Memory B cell (primary cell): ENCODE measurements at regions not wholly inside any gene's neighbourhood (a gene's known extent, or its start where the extent isn't known, plus 50 kb on each side); places are given as distances from the start of the nearest gene placed in this dataset.

ENCODE experiments used
- ATAC-seq: fragments of 150-1000 bp; cut with Tn5 transposase; 2 replicates; pipeline ENCODE4 v1.10.0; 2021; ENCODE audit warnings: low read depth, mild to moderate bottlenecking, moderate library complexity
- DNase-seq, 2 donors: peaks; one replicate each; pipeline ENCODE4 v3.0.0; 2022; ENCODE audit warnings: low spot score in 2 of 2
- H3K27ac Mint-ChIP-seq: one replicate; pipeline ENCODE4 v1.8.0; 2022; ENCODE audit warnings: mild to moderate bottlenecking, moderate library complexity, mixed read lengths
- H3K27me3 Mint-ChIP-seq: one replicate; pipeline ENCODE4 v1.8.0; 2022; ENCODE audit warnings: mixed read lengths
- H3K36me3 Mint-ChIP-seq: one replicate; pipeline ENCODE4 v1.8.0; 2022; ENCODE audit warnings: mild to moderate bottlenecking, mixed read lengths
- H3K4me1 Mint-ChIP-seq: one replicate; pipeline ENCODE4 v1.8.0; 2022; ENCODE audit warnings: mixed read lengths
- H3K4me3 Mint-ChIP-seq: one replicate; pipeline ENCODE4 v1.8.0; 2022; ENCODE audit warnings: mild to moderate bottlenecking, moderate library complexity, mixed read lengths
- H3K9me3 Mint-ChIP-seq: one replicate; pipeline ENCODE4 v1.8.0; 2022; ENCODE audit warnings: mixed read lengths

DNA sequence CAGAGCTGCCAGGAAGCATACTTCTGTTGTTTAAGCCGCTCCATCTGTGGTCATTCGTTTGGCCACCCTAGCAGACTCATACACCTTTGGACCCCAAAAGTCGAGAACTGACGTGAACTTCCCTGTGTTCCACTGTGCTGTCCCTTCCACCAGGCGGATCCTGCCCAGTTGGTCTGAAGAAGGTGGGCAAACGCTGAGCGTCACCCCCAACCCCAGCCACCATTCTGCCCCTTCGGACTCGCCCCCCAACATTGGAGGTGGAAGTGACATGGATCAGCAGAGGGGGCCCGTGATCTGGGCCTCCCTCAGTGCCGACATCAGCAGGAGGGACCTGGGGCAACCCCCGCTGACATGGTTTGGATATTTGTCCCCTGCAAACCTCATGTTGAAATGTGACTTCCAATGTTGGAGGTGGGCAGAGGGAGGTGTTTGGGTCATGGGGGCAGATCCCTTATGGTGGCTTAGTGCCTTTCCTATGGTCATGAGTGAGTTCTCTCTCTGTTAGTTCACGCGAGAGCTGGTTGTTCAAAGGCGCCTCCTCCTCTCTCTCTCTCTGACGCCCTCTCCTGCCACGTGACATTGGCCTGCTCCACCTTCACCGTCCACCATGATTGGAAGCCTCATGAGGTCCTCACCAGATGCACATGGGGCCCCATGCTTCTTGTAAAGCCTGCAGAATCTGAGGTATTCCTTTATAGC is 93.6 kb upstream of the ZNF507 start:
- Mint-ChIP-seq H3K4me1 (no peaks in the 10 kb centered on the region), H3K36me3 (no peaks in the 10 kb centered on the region), H3K27me3 (peaks cover 5% of the 10 kb centered on the region), H3K4me3 (no peak overlapping the region), H3K27ac (no peak overlapping the region), H3K9me3 (no peaks in the 10 kb centered on the region)
- ATAC-seq (no peak), DNase-seq (no peak)

DNA sequence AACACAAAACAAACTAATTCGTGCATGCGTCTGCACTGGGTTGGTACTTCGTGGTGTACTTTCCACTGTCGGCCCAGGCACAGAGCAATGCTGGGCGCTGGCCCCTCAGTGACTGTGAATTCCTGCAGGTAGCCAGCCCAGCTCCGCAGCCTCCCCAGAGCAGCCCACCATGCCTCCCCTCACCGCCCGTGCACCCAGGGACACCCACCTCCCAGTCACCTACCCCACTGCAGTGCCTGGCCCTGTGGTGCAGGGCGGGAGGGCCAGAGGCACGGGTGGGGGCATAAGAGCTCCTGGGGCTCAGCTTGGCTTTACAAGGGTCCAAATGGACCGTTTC is 93.1 kb upstream of the ZNF507 start:
- no peak for ATAC-seq
- no peak for DNase-seq
- Mint-ChIP-seq H3K9me3 (no peaks in the 10 kb centered on the region), H3K36me3 (no peaks in the 10 kb centered on the region), H3K27ac (no peak overlapping the region), H3K27me3 (peaks cover 5% of the 10 kb centered on the region), H3K4me3 (no peak overlapping the region), H3K4me1 (no peaks in the 10 kb centered on the region)

DNA sequence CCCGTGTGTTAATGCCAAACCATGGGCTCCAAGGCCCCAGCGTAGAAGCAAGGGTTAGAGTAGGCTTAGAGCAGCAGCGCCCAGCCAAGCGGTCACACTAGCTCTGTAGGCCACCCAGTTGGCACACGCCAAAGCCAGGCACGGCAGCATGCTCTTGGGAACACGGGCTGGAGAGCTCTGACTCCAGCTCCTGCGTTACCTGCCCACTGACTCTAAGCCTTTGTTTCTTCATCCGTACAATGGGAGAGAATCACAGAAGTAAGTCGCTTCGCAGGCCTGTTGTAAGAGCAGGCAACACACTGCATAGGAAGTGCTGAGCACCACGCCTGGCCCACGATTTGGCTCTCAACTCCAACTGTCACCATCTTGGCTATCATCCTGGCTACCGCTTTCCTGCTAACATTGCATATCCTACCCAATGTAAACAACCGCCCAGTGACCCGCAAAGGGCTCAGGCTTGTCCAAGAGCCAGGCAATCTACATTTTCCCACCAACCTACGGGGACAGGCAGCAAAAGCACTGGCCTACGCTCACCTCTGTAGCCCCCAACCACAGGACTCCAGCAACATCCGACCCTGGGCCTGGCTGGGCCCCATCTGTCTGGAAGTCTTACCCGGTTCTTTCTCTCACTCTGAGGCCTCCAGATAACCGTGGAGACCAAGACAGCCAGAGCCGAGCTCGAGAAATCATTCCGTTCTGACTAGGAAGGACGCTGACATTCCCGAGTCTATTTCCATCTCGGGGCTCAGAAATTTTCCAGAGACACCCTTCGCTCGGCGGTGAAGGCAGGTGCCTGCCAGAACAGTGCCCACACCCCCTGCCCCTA is 91.5 kb upstream of the ZNF507 start:
- ATAC-seq (no peak), DNase-seq (no peak)
- H3K27ac Mint-ChIP-seq, result no peak overlapping the region
- no peaks in the 10 kb centered on the region for H3K9me3 Mint-ChIP-seq
- no peaks in the 10 kb centered on the region for H3K4me1 Mint-ChIP-seq
- no peak overlapping the region for H3K4me3 Mint-ChIP-seq
- peaks cover 5% of the 10 kb centered on the region for H3K27me3 Mint-ChIP-seq
- no peaks in the 10 kb centered on the region for H3K36me3 Mint-ChIP-seq

DNA sequence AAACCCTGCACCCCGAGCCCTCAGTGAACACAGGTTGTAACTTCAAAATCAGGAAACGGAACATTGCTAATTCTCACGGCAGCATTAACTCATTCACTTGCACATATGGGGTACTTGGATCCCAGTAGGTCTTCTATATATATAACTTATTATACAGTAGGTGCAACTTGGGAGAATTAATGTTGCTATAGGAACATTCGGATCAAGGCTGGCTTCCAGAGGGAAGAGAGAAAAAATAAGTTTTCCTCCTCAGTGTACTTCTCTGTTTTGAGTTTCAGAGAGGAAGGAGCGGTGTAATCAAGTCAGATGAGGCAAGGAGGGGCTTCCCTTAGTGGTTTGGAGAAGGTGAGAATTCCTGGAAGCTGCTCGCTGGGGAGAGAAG is 90.9 kb upstream of the ZNF507 start:
- H3K9me3 Mint-ChIP-seq, result peaks cover 3% of the 10 kb centered on the region
- no peak overlapping the region for H3K4me3 Mint-ChIP-seq
- H3K27ac Mint-ChIP-seq, result no peak overlapping the region
- DNase-seq (no peak), ATAC-seq (no peak)
- H3K36me3 Mint-ChIP-seq, result no peaks in the 10 kb centered on the region
- H3K4me1 Mint-ChIP-seq, result no peaks in the 10 kb centered on the region
- peaks cover 5% of the 10 kb centered on the region for H3K27me3 Mint-ChIP-seq

DNA sequence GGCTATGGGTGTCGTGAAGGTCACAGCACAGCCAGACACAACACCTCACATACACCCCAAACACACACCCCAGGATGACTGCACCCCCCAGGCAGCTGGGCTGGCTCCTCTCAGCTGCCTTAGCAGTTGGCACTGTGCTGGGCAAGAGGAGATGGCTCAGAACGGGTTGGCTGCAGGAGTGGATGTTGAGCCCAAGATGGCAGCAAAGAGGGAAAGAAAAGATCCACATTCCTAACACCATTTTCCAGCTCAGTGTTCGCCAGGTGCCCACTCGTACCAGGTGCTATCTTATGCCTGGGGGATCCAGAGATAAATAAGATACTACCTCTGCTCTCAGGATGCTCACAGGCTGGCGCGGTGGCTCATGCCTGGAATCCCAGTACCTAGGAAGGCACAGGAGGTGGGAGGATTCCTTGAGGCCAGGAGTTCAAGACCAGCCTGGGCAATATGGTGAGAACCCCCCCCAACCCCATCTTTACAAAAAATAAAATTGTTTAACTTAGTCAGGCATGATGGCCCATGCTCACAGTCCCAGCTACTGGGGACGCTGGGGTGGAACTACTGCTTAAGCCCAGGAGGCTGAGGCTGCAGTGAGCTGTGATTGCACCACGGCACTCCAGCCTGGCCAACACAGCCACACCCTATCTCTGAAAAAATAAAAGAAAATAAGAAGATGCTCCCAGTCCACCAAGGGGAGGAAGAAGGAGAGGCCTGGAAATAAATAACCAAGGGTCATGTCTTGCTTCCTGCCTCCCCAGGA is 89.7 kb upstream of the ZNF507 start:
- Mint-ChIP-seq H3K27me3 (peaks cover 5% of the 10 kb centered on the region), H3K27ac (no peak overlapping the region), H3K4me1 (no peaks in the 10 kb centered on the region), H3K4me3 (no peak overlapping the region), H3K36me3 (no peaks in the 10 kb centered on the region), H3K9me3 (peaks cover 4% of the 10 kb centered on the region)
- ATAC-seq (no peak), DNase-seq (no peak)

DNA sequence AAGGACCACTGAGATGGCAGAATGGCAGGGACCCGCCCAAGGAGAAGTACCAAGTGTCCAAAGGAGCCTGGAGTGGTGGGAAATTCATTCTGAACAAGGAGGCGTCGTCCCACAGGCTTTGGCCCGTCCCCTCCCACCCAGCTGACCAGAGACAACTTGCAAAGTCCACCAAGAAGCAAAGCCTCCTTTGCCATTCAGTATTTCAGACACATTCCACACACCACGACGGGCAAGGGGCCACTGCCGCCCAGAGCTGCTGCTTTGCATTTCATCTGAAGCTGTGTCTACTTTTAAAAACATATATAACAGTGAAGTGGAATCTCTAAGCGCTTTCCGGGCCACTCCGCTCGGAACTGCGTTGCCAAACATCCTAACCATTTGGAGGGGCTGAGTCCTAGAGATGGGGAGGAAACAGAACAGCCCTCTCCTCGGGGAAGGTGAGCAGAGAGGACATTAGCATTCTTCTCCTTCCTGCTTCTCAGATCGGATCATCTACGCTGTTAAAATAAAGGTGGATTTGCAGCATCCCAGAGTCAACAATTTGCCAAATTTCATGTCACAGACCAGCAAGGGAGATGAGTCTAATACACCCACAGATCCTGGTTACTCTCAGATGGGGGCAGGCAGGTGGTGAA is 89.0 kb upstream of the ZNF507 start:
- DNase-seq, result no peak
- no peaks in the 10 kb centered on the region for H3K36me3 Mint-ChIP-seq
- H3K27ac Mint-ChIP-seq, result no peak overlapping the region
- H3K4me3 Mint-ChIP-seq, result no peak overlapping the region
- H3K4me1 Mint-ChIP-seq, result no peaks in the 10 kb centered on the region
- no peak for ATAC-seq
- peaks cover 5% of the 10 kb centered on the region for H3K27me3 Mint-ChIP-seq
- H3K9me3 Mint-ChIP-seq, result peaks cover 4% of the 10 kb centered on the region

DNA sequence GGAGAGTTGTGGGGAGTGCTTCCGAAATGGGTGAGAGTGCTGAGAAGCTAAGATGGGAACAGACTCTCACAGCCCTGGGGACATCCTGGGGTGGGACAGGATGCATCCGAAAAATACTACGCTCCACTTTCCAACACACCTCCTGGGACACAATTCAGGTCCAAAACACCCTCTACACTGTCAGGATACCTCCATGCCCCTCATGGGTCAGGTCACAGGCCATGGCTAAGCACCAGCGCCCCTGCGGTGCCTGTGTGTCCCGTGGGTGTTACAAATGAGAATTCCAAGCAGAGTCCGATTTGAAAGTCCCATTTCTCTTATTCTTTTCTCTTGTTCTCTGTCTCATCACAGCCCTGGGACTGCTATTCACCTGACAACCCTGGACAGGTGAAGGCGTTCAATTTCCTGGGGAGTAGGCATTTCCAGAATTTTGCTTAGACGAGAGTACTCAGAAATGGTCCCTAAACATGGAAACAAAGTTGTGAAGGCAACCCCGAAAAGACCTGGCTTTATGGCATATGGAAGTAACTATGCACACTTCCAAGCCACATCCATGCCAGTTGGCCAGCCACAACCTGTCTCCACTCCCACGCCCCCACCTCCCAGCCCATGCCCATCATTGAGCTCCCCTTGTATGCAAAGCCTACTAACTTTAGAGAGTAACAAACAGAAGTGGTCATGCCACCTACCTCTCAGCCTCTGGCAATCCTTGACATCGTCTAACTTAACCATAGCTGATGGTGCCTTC is 87.9 kb upstream of the ZNF507 start:
- Mint-ChIP-seq H3K4me1 (no peaks in the 10 kb centered on the region), H3K27ac (no peak overlapping the region), H3K27me3 (peaks cover 5% of the 10 kb centered on the region), H3K4me3 (no peak overlapping the region), H3K36me3 (no peaks in the 10 kb centered on the region), H3K9me3 (peaks cover 4% of the 10 kb centered on the region)
- no peak for ATAC-seq
- DNase-seq, result no peak

DNA sequence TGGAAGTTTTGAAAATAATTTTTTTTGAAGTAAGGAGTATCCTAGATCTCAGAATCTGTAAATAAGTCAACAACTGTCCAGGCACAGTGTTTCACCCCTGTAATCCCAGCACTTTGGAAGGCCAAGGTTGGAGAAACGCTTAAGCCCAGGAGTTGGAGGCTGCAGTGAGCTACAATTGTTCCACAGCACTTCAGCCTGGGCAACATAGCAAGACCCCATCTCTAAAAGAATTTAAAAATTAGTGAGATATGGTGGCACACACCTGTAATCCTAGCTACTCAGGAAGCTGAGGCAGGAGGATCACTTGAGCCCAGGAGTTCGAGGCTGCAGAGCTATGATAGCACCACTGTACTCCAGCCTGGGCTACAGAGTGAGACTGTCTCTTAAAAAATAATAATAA is 87.2 kb upstream of the ZNF507 start:
- DNase-seq (no peak), ATAC-seq (no peak)
- H3K9me3 Mint-ChIP-seq, result peaks cover 7% of the 10 kb centered on the region
- H3K27ac Mint-ChIP-seq, result no peak overlapping the region
- H3K36me3 Mint-ChIP-seq, result no peaks in the 10 kb centered on the region
- H3K4me1 Mint-ChIP-seq, result no peaks in the 10 kb centered on the region
- no peak overlapping the region for H3K4me3 Mint-ChIP-seq
- peaks cover 5% of the 10 kb centered on the region for H3K27me3 Mint-ChIP-seq

DNA sequence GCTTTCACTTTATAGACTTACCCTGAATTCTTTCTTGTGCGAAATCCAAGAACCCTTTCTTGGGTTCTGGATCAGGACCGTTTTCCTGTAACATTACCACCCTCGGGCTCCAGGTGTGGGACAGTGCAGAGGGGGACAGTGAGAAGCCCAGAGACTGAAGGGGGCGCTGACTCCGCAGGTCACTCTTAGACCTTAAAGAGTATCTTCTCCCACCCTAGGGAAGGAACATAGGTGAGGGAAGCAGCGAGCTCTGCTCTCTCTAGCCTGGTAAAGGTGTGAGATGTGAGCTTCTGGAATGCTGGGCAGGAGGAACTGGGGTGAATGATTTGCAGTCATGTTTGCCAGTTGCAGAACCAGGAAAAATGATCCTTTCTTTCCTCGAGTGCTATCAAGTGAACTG is 80.8 kb upstream of the ZNF507 start:
- ATAC-seq (no peak), DNase-seq (no peak)
- H3K27me3 Mint-ChIP-seq, result peaks cover 1% of the 10 kb centered on the region
- no peaks in the 10 kb centered on the region for H3K36me3 Mint-ChIP-seq
- no peak overlapping the region for H3K27ac Mint-ChIP-seq
- H3K9me3 Mint-ChIP-seq, result peaks cover 5% of the 10 kb centered on the region
- H3K4me3 Mint-ChIP-seq, result no peak overlapping the region
- H3K4me1 Mint-ChIP-seq, result no peaks in the 10 kb centered on the region

DNA sequence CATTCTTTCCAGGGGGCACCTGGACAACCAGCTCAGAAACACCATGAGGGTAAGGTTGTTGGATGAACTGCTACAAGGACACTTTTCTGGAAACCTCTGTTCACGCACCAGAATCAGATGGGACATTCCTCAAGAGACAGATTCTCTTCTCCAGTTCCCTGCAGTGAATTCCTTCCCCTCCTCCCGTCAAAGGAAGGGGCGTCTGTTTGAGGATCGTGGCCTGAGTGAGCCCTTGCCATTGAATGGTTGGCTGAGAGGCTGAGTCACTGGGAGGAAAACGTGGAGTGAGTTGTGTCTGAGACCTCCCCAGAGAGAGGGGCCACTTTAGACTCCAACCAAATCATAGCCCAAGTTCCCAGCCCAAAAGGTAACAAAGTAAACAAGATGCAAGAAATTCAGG is 79.4 kb upstream of the ZNF507 start:
- Mint-ChIP-seq H3K4me3 (no peak overlapping the region), H3K36me3 (no peaks in the 10 kb centered on the region), H3K27ac (no peak overlapping the region), H3K27me3 (peaks cover 3% of the 10 kb centered on the region), H3K4me1 (no peaks in the 10 kb centered on the region), H3K9me3 (peaks cover 4% of the 10 kb centered on the region)
- DNase-seq, result no peak
- ATAC-seq, result no peak

DNA sequence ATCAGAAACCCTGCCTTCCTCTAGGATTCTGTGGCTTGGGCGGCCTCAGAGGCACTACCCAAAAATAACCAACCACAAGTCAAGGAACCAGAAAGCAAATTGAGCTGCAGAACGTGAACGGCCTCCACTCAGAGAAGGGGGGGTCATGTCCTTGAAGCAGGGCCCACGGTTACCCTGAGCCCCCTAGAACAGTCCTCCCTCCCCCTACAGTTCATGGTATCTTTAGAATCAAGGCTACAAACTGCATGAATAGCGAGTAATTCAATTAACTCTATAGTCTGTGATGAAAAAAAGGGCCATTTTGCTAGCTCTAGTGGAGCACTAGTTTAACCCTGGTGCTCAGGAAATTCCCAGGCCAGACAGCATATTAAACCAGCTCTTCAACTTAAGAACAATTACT is 79.0 kb upstream of the ZNF507 start:
- no peak for ATAC-seq
- H3K36me3 Mint-ChIP-seq, result no peaks in the 10 kb centered on the region
- H3K9me3 Mint-ChIP-seq, result peaks cover 4% of the 10 kb centered on the region
- peaks cover 3% of the 10 kb centered on the region for H3K27me3 Mint-ChIP-seq
- H3K4me1 Mint-ChIP-seq, result no peaks in the 10 kb centered on the region
- no peak for DNase-seq
- no peak overlapping the region for H3K27ac Mint-ChIP-seq
- H3K4me3 Mint-ChIP-seq, result no peak overlapping the region

DNA sequence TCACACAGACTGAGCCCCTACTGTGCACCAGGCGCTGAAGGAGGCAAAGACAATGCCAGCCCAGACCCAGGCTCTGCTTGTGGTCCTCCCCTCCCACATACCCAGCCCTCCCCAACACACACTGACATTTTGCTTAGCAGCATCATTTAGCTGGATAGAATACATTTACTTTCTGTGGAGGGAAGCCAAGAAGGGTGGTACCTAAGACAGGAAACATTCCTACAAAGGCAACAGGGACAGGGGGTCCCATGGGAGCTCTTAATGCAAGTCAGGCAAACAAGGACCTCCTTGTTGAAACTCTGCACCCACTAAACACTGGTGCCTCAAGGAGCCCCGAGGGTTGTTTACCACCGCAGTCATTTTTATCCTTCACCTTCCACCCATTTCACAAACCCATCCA is 77.0 kb upstream of the ZNF507 start:
- no peak overlapping the region for H3K27ac Mint-ChIP-seq
- peaks cover 1% of the 10 kb centered on the region for H3K9me3 Mint-ChIP-seq
- DNase-seq (no peak), ATAC-seq (no peak)
- no peak overlapping the region for H3K4me3 Mint-ChIP-seq
- H3K27me3 Mint-ChIP-seq, result peaks cover 3% of the 10 kb centered on the region
- H3K4me1 Mint-ChIP-seq, result no peaks in the 10 kb centered on the region
- no peaks in the 10 kb centered on the region for H3K36me3 Mint-ChIP-seq

DNA sequence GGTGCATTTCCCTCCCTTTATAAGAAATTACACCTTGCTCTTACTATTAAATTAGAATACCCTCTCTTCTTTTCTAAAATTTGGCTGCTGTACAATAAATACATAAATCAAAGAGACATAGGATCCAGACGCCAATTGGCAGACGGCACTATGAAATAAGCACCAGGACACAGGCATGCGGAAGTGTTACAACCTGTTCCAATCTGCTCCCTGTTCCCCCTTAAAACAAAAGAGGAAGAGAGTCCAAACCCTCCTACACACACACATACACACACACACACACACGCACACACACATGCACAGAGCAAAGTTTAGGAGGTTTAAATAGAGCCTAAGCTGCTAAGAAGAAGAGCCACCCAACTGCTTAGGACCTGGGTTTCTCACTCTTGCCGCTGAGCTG is 75.6 kb upstream of the ZNF507 start:
- Mint-ChIP-seq H3K4me1 (no peaks in the 10 kb centered on the region), H3K27me3 (peaks cover 5% of the 10 kb centered on the region), H3K36me3 (peaks cover 1% of the 10 kb centered on the region), H3K27ac (no peak overlapping the region), H3K4me3 (no peak overlapping the region), H3K9me3 (peaks cover 5% of the 10 kb centered on the region)
- no peak for DNase-seq
- ATAC-seq, result no peak
